NCI-H526 treated with DMSO at 0.1 percent for 48 hours (cell line): ENCODE measurements at regions not wholly inside any gene's neighbourhood (a gene's known extent, or its start where the extent isn't known, plus 50 kb on each side); places are given as distances from the start of the nearest gene placed in this dataset.

Experiments
- DNase-seq: peaks from one replicate; lab custom pipeline; 2025; lab: John Stamatoyannopoulos, UW

DNA sequence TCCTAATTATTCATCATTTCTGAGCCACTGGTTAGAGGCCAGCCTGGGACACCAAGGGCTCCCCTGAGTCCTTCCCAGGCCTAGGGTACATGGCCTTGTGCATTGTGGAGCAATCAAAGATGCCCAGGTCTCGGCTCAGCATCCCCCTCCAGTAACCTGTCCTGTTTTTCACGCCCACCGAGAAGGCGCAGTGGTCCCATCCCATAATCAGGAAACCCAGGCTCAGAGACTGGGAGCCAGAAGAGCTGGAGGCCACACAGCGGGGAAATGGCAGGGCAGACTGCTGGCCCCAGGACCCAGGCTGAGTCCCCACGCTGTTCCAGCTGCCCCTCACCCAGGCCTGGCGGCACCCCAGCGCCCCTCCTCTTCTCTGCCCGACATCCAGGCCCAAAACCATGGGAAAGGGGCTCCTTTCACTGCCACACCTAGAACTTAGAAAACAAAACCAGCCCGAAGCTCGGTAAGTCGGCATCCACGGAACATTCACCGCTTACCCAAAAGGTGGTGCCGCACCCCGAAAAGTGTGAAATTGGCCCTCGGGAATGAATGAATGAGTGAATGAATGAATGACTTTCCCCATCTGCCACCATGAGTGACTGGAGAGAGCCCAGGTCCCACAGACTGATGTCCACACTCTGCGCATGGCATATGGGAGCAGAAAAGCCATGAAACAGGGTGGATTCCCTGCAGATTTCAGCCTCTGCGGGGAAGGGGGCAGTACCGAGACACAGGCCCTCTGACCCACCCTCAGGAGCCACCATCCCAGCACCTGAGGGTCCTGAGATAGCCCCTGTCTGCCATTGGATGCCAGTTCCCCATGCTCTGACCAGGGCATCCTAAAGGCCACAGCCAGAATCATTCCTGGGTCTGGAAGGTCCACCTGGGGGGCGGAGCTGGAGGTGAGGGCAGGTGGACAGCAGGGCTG is 132.5 kb downstream of the OLFM1 start:
- DNase-seq = no peak

DNA sequence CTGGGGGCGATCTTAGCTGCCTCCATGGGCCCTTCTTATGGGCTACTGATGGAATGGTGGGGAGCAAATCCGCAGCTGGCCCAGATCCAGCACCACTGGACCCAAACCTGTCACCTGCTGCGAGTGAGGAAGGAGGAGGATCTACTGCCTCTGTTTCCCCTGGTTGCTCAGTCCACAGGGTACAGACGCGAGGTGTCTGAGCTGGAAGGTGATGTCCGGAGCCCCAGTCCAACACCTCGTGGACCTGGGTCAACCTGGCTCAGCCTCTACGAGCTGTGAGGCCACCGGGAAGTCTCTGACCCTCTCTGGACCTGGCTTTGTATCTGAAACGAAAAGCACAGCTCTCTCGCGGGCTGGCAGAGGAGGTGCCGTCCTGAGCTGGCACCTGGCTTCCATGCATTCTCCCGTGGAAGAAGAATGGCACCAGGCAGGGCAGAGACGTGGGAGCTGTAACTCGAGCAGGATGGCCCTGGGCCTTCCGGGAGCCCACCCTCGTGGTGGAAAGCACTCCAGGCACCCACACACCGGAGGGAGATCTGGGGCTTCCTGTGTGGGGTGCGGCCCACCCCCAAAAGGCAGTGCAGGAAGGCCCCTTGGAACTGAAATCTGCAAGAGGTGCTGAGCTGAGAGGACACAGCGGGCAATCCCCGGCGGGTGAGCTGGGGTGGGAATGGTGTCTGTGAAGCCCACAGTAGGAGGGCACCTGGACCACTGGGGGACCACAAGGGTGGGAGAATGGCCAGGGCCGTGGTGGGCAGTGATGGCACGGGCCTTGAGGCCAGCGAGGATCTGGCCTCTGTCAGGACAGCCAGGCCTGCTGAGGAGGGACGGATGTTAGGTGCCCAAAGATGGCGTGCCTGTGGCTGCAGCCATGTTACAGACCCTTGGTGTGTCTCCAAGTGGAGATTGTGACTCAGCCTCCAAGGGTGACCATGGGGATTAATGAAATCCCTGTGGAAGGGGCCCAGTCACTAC is 133.4 kb downstream of the OLFM1 start:
- no peak for DNase-seq

DNA sequence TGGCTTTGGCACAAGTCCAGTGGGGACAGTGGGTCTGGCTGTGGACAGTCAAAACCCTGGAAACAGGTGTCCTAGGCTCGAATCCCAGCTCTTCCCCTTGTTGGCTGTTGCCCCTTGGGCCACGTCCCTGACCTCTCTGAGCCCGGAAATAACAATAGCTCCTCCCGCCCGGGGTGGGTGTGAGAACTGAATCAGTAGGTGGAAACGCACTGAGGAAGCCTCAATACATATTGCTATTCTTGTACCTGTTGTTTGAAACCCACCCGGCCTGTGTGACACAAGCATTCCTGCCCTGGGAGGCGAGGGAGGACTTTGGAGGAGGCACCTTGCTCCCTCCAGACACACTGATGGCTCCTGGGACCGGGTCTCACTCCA is 134.1 kb downstream of the OLFM1 start:
- no peak for DNase-seq

DNA sequence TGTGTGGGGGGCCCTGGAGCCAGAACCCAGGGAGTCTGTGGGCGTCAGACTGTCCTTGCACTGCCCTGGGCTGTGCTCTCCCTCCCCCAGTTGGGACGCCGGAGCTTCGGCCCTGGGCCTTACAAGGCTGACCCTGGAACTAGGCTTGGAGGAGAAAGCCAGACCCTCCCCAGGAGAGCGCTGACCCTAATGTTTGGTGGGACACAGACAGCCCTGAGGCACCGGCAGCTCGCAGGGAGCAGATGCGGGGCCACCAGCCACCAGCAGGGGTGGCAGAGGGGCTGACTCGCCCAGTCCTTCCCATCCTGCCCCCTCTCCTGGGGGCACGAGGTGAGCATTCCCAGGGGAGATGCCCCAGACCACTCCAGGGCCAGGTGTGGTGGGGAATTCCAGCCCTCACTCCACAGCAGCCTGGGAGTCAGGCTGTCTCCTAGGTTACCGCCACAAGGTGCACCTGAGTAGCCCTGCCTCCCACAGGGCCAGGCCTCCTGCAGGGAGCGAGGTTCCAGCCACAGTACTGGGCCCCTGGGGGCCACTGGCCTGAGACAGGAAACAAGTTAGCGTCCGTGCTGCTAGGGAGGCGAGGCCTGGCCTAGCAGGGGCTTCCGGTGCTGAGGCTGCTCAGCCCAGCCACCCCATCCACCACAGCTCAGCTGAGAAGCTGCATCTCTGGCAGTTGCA is 134.6 kb downstream of the OLFM1 start:
- DNase-seq = no peak

DNA sequence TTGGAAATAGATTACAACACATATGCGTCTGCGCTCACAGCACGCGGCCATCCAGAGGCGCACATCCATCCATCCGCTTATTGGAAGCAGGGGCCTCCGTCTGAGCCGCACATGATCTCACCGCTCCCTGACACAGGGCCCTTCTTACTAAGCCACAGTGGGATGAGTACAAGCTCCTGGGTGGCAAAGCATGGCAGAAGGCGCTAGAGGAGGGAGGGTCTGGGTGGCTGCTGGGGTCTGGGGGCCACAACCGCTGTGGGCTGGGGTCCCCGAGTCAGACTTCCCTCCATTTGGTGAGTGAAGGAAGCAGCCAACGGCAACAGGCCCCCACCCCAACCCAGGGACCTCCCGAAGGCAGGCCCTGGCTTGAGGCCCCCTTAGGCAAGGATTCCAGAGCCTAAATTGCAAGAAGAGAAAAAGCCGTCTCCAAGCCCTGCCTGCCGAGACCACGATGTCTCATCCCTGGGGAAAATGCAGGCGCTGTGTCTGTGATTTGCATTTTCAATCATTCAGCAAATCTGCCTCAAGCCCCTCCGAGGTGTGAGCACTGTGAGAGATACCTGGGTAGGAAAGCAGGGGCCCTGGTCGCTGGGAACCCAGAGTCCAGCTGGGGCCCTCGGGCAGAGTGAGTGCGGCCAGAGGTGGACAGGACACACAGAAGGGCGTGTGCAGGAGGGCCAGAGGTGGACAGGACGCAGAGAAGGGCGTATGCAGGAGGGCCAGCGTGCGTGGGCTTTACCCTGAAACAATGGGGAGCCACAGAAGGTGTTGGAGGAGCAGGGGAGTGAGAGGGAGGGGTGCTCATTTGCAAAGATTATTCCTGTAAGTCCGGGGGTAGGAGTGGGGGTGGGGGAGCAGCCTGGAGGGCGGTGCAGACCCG is 135.7 kb downstream of the OLFM1 start:
- no peak for DNase-seq

DNA sequence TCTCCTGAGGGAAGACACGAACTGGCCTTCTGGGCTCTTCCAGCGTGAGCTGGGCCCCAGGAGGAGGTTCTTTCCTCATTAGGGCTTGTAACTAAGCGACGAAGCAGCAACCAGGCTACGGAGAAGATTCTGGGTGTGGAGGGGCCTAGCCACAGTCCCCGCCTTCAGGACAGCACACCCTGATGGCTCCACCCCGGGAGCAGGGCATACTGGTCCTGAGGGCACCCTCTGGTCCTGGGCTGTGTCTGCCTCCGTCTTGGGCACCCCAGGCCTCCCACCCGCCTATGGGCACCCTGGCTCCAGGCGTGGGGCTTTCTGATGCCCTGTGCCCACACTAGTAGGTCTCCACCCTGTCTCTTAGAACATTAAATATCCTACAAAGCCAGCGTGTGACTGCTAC is 136.4 kb downstream of the OLFM1 start:
- no peak for DNase-seq

DNA sequence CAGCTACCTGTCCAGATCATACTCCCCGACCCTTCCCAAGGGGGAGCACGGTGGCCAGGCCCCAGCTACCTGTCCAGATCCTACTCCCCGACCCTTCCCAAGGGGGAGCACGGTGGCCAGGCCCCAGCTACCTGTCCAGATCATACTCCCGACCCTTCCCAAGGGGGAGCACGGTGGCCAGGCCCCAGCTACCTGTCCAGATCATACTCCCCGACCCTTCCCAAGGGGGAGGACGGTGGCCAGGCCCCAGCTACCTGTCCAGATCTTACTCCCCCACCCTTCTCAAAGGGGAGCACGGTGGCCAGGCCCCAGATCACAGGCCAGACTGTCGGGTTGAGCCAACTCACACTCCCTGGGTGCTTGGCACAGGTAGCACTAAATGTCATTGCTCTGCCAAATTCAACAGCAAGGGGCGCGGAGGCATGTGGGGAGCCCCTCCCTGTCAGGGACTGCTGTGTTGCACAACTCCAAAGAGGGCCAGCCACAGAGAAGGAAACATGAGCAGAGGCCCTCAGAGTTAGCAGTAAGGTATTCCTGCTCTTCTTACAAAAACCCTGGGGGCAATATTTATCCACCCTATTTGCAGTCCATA is 136.9 kb downstream of the OLFM1 start:
- no peak for DNase-seq

DNA sequence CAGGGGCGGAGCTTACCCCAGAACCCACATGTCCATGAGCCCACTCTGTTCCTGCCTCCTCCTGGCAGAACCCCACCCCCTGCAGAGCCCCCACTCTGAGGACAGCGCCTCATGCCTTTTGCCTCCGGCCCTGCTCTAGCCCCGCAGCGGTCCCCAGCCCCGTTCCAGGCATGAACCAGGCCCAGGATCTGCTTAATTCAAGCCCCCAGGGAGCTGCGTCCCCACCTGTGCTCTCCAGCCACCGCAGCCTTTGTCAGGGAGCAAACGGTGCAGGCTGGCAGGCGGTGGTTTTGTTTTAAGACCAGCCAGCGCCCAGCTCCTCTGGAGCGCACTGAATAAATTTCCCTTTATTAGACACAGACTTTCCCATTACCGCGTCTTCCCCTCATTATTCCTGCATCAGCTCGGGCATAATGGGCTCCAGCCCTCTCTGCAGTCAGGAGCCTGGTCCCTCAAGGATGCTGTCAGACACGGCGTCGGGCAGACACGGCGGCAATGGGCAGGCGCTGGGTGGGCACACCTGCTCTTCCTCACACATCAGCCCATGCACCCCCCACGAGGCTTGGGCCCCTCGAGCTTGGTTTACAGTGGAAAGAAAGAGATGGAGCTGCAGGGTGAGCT is 137.6 kb downstream of the OLFM1 start:
- peak; percentile 52 for DNase-seq

DNA sequence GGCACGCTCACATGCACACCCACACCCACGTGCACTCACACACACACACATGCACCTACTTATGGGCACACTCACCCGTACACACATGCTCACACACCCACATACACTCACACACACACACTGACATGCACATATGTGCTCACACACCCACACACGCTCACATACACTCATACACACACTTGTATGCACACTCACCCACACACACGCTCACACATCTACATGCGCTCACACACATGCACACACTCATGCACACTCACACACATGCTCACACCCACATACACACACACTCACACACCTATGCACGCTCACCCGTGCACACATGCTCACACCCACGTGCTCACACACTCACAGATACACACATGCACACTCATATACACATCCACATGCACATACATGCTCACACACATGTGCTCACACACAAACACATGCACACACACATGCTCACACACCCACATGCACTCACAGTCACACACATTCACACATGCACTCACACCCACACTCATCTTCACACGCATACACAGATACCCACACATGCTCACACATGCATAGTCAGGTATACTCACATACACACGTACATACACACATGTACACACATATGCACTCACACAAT is 138.3 kb downstream of the OLFM1 start:
- no peak for DNase-seq

DNA sequence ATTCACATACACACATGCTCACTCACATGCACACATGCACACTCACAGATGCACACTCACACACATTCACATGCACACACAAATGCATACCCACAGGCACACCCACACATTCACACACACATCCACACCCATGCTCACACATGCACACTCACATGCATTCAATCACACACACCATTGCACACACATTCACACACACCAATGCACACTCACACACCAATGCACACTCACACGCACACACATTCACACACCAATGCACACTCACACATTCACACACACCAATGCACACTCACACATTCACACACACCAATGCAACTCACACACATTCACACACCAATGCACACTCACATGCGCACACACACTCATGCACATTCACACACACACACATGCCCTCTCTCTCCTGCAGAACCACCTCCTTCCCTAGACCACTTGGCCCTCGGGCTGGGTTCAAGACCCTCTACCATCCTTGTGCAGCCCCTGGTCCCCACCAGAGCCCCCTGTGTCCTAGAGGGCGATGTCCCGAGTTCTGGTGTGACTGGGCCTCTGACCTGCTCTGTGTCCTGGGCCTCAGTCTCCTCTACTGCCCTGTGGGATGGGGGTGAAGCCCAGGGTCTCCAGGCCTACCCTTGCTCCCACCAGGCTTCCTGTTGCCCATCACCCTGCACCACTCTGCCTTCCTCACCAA is 139.0 kb downstream of the OLFM1 start:
- DNase-seq = no peak

DNA sequence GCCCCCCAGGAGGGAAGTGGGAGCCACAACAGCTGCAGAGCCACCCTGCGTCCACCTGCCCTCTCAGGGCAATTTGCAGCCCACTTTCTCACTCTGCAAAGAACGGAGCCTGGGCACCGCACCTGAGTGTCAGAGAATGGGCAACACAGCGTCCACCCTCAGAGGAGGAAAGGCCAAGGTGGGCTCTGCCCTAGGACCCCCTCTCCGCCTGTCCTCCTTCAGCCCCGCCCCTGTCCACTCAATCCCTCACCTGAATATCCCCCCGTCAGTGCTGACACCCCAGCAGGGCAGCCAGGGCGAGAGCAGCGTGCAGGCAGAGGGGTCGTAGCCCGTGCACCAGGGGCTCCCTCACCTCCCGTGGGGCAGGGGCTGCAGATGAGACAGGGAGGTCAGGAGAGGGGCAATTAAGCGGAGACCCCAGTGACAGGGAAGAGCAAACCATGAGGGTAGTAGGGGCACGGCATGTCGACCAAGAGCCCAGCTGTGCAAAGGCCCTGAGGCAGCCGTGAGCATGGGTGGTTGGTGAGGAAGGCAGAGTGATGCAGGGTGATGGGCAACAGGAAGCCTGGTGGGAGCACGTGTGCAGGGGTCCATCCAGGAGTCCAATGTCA is 140.3 kb downstream of the OLFM1 start:
- no peak for DNase-seq

DNA sequence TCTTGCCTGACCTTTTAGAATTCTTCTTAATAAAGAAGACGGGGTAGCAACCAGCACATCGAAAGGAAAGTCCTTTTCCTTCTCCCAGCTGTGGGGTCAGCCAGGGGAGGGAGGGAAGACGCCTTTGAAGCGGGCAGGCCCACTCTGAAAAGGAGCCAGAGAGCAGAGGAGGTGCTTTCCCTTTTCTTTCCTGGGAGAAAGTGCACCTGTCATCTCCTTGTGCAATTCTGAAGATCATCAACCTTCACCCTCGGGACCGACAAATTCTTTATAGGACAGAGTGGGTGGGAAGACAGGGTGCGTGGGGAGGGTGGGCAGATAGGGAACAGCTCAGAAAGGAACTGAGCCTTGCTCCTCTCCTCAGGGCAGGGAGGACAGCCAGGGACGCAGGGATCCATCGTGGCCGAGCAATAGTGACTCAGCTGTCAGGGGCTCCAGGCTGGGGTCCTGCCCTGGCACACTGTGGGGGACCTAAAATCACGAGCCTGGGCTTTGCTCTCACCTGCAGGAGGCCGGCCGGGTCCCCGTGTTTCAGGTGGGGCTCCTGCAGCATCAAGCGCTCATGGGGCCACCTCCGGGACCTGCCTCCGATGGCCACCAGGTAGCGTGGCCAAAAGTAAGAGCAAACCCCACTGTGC is 141.0 kb downstream of the OLFM1 start:
- DNase-seq = no peak

DNA sequence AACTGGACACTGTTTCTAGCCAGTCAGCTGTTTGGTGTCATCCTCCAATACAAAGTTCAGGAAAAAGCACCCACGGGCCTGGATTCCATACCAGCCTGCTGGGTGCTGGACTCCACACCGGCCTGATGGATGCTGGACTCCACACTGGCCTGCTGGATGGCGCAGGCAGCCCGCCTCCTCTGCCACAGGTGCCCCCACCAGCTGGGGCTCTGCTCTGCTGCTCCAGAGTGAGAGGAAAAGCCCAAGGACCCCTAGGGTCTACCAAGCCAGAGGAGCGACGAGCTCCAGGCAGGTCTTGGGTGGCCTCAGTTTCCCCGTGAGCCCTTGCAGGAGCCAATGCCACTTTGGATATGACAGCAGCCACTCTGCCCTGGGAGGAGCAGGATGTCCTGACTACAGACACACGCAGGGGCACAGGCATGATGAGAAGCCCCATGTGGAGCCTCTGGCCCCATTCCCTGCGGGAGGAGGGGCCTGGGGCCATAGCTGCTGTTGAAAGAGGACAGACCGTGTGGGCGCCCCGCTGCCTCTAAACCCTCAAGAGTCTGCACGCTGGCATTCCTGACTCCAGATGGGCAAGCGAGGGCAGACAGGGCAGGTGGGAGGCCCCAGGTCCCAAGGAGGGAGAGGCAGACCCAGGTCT is 141.6 kb downstream of the OLFM1 start:
- no peak for DNase-seq

DNA sequence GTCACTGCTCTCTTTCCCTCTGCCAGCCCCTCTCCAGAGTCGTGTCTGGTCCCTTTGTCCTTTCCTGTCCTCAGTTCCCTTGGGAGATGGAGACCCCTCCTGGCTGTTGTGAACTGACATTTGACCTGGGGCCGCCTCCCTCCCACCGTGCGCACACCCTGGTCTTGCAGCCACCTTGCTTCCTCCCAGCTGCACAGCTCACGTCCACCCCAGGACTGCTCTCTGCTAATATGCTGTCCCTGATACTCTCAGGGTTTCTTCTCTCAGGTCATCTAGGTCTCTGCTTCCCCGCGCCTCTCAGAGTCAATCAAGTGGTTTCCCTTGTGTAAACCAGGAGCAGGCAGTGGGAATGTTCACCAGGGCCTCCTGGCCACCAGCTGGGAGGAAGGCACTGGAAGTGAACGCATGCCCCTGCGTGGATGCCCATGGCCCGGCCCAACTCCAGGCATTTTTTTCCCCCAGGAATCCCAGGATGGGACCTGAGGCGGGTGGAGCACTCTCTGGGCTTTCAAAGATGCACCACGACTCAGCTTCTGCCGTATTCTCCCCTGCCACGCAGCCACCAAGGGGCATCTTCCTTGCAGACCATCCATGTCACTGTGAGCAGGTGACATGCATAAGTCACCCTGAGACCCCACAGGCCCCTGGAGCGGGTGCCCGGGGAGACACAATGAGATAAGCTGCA is 142.4 kb downstream of the OLFM1 start:
- no peak for DNase-seq

DNA sequence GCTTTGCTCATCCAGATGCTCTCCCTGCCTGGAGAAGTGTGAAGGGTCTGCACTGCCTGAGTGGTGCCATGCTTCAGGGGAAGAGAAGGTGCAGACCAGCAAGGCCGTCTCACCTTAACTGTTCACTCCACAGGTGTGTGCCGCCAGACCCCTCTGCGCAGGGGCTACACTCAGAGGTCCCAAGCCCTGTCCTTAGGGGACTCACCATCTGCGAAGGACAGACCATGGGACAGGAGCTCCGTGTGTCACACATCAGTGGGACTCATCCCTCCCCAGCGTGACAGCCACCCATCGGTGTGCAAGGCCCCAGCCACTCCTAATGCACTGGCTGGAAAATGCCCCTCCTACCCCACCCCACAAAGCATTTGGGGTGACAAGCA is 142.9 kb downstream of the OLFM1 start:
- no peak for DNase-seq

DNA sequence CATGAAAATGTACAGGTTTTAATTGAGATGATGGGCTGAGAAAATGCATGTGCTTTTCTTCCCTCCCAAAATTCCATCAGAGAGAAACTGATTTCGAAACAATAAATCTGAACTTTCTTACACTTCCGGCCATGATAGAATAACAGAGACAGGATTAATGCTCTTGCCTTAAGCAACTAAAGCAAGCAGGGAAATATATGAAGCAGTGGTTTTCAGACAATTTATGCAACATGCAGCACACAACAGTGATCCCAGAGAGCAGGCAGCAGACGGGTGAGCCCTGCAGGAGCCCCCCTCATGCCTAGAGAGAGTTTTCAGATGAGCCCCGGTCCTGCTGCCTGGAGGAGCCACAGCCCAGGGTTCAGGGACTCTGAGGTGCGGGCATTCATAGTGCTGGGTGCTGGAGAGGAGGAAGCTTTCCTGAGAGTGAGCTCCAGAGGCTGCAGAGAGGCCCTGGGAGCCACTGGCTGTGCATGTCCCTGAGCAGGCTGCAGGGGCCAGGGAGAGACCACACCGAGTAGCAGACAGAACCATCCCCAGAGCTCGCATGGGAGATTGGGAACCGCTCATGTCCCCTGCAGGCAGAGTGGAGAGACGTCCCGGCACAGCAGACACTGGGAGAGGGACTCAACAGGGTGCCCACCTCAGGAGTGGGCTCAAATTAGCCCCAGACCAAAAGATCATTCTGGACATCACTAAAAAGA is 143.5 kb downstream of the OLFM1 start:
- DNase-seq = no peak
